SK-N-SH treated with all-trans-retinoic acid at 6 μM for 48 hours (cell line): ENCODE measurements at regions not wholly inside any gene's neighbourhood (a gene's known extent, or its start where the extent isn't known, plus 50 kb on each side); places are given as distances from the start of the nearest gene placed in this dataset.

Experiments
- ATAC-seq: fragments of 200-7000 bp; cut with Tn5 transposase; 3 replicates; pipeline ENCODE4 v1.9.1; 2020; ENCODE audit warnings: mild to moderate bottlenecking, moderate library complexity
- ARNTL ChIP-seq: fragments of 450-650 bp; formaldehyde crosslinking; IDR thresholded peaks from 2 replicates; pipeline ENCODE4 v1.5.0; 2020; ENCODE audit warnings: low read depth, mild to moderate bottlenecking, moderate library complexity, borderline replicate concordance
- BACH2 ChIP-seq: fragments of 250-450 bp; sonication (Bioruptor Pico); IDR thresholded peaks from 2 replicates; pipeline ENCODE4 v1.9.0; 2021; ENCODE audit warnings: mild to moderate bottlenecking, borderline replicate concordance
- CREB5 ChIP-seq: fragments of 250-450 bp; sonication (Bioruptor Pico); IDR thresholded peaks from 2 replicates; pipeline ENCODE4 v1.5.1; 2020; ENCODE audit warnings: low read depth, mild to moderate bottlenecking, moderate library complexity
- CSRNP3 ChIP-seq: fragments of 250-450 bp; sonication (Bioruptor Pico); IDR thresholded peaks from 2 replicates; pipeline ENCODE4 v1.5.1; 2021; ENCODE audit warnings: mild to moderate bottlenecking, moderate library complexity
- ESRRG ChIP-seq: fragments of 250-450 bp; sonication (Bioruptor Pico); IDR thresholded peaks from 2 replicates; pipeline ENCODE4 v1.6.1; 2021; ENCODE audit warnings: mild to moderate bottlenecking
- GLIS3 ChIP-seq: fragments of 250-450 bp; sonication (Bioruptor Pico); IDR thresholded peaks from 2 replicates; pipeline ENCODE4 v1.5.0; 2020; ENCODE audit warnings: mild to moderate bottlenecking, moderate library complexity
- ISL1 ChIP-seq: fragments of 250-450 bp; sonication (Bioruptor Pico); IDR thresholded peaks from 2 replicates; pipeline ENCODE4 v2.1.2; 2022; ENCODE audit warnings: mild to moderate bottlenecking, moderate library complexity
- OSR1 ChIP-seq: fragments of 250-450 bp; sonication (Bioruptor Pico); IDR thresholded peaks from 2 replicates; pipeline ENCODE4 v1.8.0; 2022; ENCODE audit warnings: moderate library complexity, mild to moderate bottlenecking, inconsistent platforms
- PATZ1 ChIP-seq: fragments of 250-450 bp; sonication (Bioruptor Pico); IDR thresholded peaks from 2 replicates; pipeline ENCODE4 v1.8.0; 2020; ENCODE audit warnings: mild to moderate bottlenecking, moderate library complexity, borderline replicate concordance
- POU6F1 ChIP-seq: fragments of 250-450 bp; sonication (Bioruptor Pico); IDR thresholded peaks from 2 replicates; pipeline ENCODE4 v1.8.0; 2021; ENCODE audit warnings: low read depth, mild to moderate bottlenecking, moderate library complexity, borderline replicate concordance
- PPARA ChIP-seq: fragments of 250-450 bp; sonication (Bioruptor Pico); IDR thresholded peaks from 2 replicates; pipeline ENCODE4 v1.5.0; 2020; ENCODE audit warnings: mild to moderate bottlenecking, borderline replicate concordance
- RARB ChIP-seq: fragments of 250-450 bp; sonication (Bioruptor Pico); IDR thresholded peaks from 2 replicates; pipeline ENCODE4 v1.8.0; 2021; ENCODE audit warnings: mild to moderate bottlenecking, moderate library complexity
- TCF4 ChIP-seq: fragments of 250-450 bp; sonication (Bioruptor Pico); IDR thresholded peaks from 2 replicates; pipeline ENCODE4 v1.8.0; 2021; ENCODE audit warnings: mild to moderate bottlenecking, moderate library complexity, borderline replicate concordance
- TOX ChIP-seq: fragments of 250-450 bp; sonication (Bioruptor Pico); IDR thresholded peaks from 2 replicates; pipeline ENCODE4 v1.8.0; 2021; ENCODE audit warnings: mild to moderate bottlenecking, moderate library complexity, borderline replicate concordance
- TSHZ2 ChIP-seq: fragments of 250-450 bp; sonication (Bioruptor Pico); IDR thresholded peaks from 2 replicates; pipeline ENCODE4 v1.5.0; 2020; ENCODE audit warnings: mild to moderate bottlenecking, moderate library complexity
- ZC3H10 ChIP-seq: fragments of 250-450 bp; sonication (Bioruptor Pico); IDR thresholded peaks from 2 replicates; pipeline ENCODE4 v1.5.1; 2021; ENCODE audit warnings: mild to moderate bottlenecking, moderate library complexity
- ZNF70 ChIP-seq: fragments of 450-650 bp; formaldehyde crosslinking; IDR thresholded peaks from 2 replicates; pipeline ENCODE4 v1.5.0; 2020; ENCODE audit warnings: mild to moderate bottlenecking, moderate library complexity

GRCh38 chr2:234372506-234372905 lies 124.4 kb downstream of the ARL4C start:
- no peak for TF ChIP-seq TSHZ2 (CRISPR knock-in tag)
- TF ChIP-seq CREB5 (CRISPR knock-in tag), result no peak
- TF ChIP-seq POU6F1 (CRISPR knock-in tag), result no peak
- TF ChIP-seq ESRRG (CRISPR knock-in tag), result no peak
- TF ChIP-seq GLIS3 (CRISPR knock-in tag), result no peak
- no peak for TF ChIP-seq RARB (CRISPR knock-in tag)
- no peak for TF ChIP-seq BACH2 (CRISPR knock-in tag)
- no peak for TF ChIP-seq ZNF70 (CRISPR knock-in tag)
- no peak for TF ChIP-seq CSRNP3
- no peak for TF ChIP-seq PPARA (CRISPR knock-in tag)
- TF ChIP-seq TCF4, result no peak
- ATAC-seq, result no peak

- peak; percentile 74 for ATAC-seq
- TF ChIP-seq POU6F1 (CRISPR knock-in tag) (no peak), CREB5 (CRISPR knock-in tag) (no peak), ESRRG (CRISPR knock-in tag) (no peak), ARNTL (no peak), TOX (CRISPR knock-in tag) (no peak), PATZ1 (no peak), ZC3H10 (CRISPR knock-in tag) (no peak), GLIS3 (CRISPR knock-in tag) (no peak), OSR1 (CRISPR knock-in tag) (no peak), CSRNP3 (no peak), ISL1 (CRISPR knock-in tag) (no peak)
These were observed 128.0 kb downstream of the ARL4C start for GRCh38 chr2:234368861-234369261.
